AG04450 (cell line): ENCODE measurements at regions not wholly inside any gene's neighbourhood (a gene's known extent, or its start where the extent isn't known, plus 50 kb on each side); places are given as distances from the start of the nearest gene placed in this dataset.

Source experiments
- CTCF ChIA-PET: fragments of 300-600, 350-600 bp; formaldehyde crosslinking; extraction: SDS; loops from one replicate; lab custom pipeline; 2022; ENCODE audit warnings: antibody characterized with exemption, inconsistent platforms; lab: Charles Lee
- POLR2A ChIA-PET: fragments of 350-600 bp; formaldehyde crosslinking; extraction: SDS; loops from one replicate; lab custom pipeline; 2021; ENCODE audit warnings: antibody characterized with exemption, inconsistent platforms; lab: Yijun Ruan, JAX
- DNase-seq: peaks from one replicate; pipeline ENCODE4 v3.0.0-alpha.2; 2011; ENCODE audit warnings: low read depth, low spot score
- H3K27ac ChIP-seq: one replicate; pipeline ENCODE4 v1.5.1; 2012; ENCODE audit warnings: low read depth, low read length, control low read depth
- H3K27me3 ChIP-seq: one replicate; pipeline ENCODE4 v1.6.0; 2012; ENCODE audit warnings: low read length; ENCODE audit not compliant: control insufficient read depth, insufficient read depth
- H3K4me3 ChIP-seq: 2 replicates; pipeline ENCODE4 v1.5.1; 2011; ENCODE audit warnings: mild to moderate bottlenecking, low read depth, low read length, control low read depth
- H3K9me3 ChIP-seq: 2 replicates; pipeline ENCODE4 v1.5.1; 2012; ENCODE audit warnings: low read length; ENCODE audit not compliant: control insufficient read depth, insufficient read depth
- CTCF ChIP-seq: IDR thresholded peaks from 2 replicates; pipeline ENCODE4 v1.5.1; 2011; ENCODE audit warnings: low read depth, low read length, control low read depth, inconsistent platforms

- no peak for DNase-seq
- TF ChIP-seq CTCF, result no peak
- Histone ChIP-seq H3K4me3 (no peak overlapping the region), H3K27me3 (no peaks in the 10 kb centered on the region), H3K27ac (no peak overlapping the region), H3K9me3 (0 out of 2 replicates have a peak, but pooled peaks cover 3% of the 10 kb centered on the region)
- ChIA-PET CTCF (interaction anchor here (0.7 kb wide), 1 partner anchor 1843 kb away, joined by 4 read pairs; no protein-coding TSS in a partner anchor), POLR2A (no interaction called here)
Measured at GRCh38 chr3:82839871-82840270, 1078.4 kb upstream of the GBE1 start.

DNA sequence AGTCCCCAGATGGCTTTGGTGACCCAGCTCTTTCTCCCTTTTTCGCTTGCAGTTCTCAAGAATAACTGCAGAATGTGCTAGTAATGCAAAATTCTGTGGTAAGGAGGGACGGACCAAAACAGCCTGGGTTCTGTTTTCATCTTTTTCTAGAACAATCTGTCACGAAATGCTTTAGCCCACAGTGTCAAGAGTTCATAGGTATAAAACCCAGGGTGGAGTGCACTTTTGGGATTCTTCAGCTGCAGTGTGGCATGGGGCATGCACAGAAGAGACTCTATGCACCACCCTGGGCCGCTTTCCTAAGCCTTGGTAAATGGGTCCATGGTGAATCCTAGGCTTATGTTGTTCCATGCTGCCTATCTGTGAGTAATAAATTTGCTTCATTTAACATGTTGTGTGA, 1072.7 kb upstream of the GBE1 start:
- POLR2A ChIA-PET, result no interaction called here
- Histone ChIP-seq H3K27me3 (no peaks in the 10 kb centered on the region), H3K9me3 (0 out of 2 replicates have a peak, but pooled peaks cover 4% of the 10 kb centered on the region), H3K27ac (no peak overlapping the region), H3K4me3 (no peak overlapping the region)
- no peak for DNase-seq
- CTCF ChIA-PET, result no interaction called here
- no peak for TF ChIP-seq CTCF

DNA sequence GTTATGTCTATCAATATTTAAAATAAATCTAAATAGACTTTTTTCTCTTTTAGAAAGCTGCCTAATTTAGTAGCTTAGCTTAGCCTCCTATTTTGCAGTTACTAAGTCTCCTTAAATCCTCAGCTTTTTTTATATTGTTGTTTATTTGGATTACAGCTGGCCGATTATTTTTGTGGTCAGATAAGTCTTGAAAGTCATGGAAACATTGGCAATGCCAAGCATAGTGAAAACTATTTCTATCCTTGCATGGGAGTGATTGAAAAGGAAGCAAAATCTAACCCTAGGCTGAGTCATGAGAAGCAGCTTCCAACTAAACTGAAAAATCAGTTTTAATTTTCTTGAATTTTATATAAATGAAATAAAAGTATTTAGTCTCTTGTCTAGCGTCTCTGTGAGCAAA, 1063.0 kb upstream of the GBE1 start:
- ChIA-PET CTCF (no interaction called here), POLR2A (no interaction called here)
- peaks cover 5% of the 10 kb centered on the region; the same call in 1 of the 2 replicates for H3K9me3 ChIP-seq
- DNase-seq, result no peak
- no peak for TF ChIP-seq CTCF
- H3K27ac ChIP-seq, result no peak overlapping the region
- H3K4me3 ChIP-seq, result no peak overlapping the region
- no peaks in the 10 kb centered on the region for H3K27me3 ChIP-seq

DNA sequence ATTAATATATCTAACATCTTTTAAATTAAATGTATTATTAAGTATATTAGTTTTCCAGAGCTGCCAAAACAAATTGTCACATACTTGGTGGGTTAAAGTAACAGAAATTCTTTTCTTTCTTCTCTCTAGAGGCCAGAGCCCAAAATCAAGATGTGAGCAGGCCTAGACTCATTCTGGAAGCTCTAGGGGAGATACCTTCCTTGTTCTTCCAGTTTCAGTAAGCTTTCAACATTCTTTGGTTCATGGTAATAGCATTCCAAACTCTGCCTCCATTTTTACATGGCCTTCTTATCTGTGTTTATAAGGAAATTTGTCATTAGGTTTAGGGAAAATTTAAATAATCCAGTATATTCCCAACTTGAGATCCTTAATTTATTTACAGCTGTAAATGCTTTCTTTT, 1054.6 kb upstream of the GBE1 start:
- H3K4me3 ChIP-seq, result no peak overlapping the region
- CTCF ChIA-PET, result no interaction called here
- peaks cover 14% of the 10 kb centered on the region for H3K9me3 ChIP-seq
- POLR2A ChIA-PET, result no interaction called here
- H3K27me3 ChIP-seq, result no peaks in the 10 kb centered on the region
- no peak for DNase-seq
- no peak for TF ChIP-seq CTCF
- H3K27ac ChIP-seq, result no peak overlapping the region

GRCh38 chr3:82815417-82816058, 1054.1 kb upstream of the GBE1 start:
- H3K27me3 ChIP-seq, result no peaks in the 10 kb centered on the region
- ChIA-PET CTCF (no interaction called here), POLR2A (no interaction called here)
- H3K27ac ChIP-seq, result no peak overlapping the region
- DNase-seq, result no peak
- no peak for TF ChIP-seq CTCF
- peaks cover 14% of the 10 kb centered on the region for H3K9me3 ChIP-seq
- no peak overlapping the region for H3K4me3 ChIP-seq
